Caco-2 (cell line): ENCODE measurements at regions not wholly inside any gene's neighbourhood (a gene's known extent, or its start where the extent isn't known, plus 50 kb on each side); places are given as distances from the start of the nearest gene placed in this dataset.

Source experiments
- BruUV-seq: library from RNA; stranded (reverse); fragments of 400-500 nt; replicated peaks from 2 replicates; lab custom pipeline; 2021; lab: Mats Ljungman, UMichigan
- CTCF ChIA-PET: fragments of 300-600 bp; sonication (Branson Sonifier 250); formaldehyde crosslinking; loops from one replicate; lab custom pipeline; 2022; ENCODE audit warnings: antibody characterized with exemption; lab: Charles Lee
- POLR2A ChIA-PET: fragments of 300-600 bp; sonication (Branson Sonifier 250); formaldehyde crosslinking; loops from one replicate; lab custom pipeline; 2022; ENCODE audit warnings: antibody characterized with exemption; lab: Charles Lee
- DNase-seq, 2 experiments: peaks; one replicate each; pipeline versions ENCODE4 v3.0.0 to v3.0.0-alpha.2; 2020 to 2022
- H3K27me3 ChIP-seq: replicated peaks from 2 replicates; pipeline ENCODE4 v1.6.0; 2011; ENCODE audit warnings: low read length; ENCODE audit not compliant: control insufficient read depth, insufficient read depth
- H3K36me3 ChIP-seq: 2 replicates; pipeline ENCODE4 v1.5.1; 2011; ENCODE audit warnings: low read length; ENCODE audit not compliant: control insufficient read depth, insufficient read depth
- H3K4me1 ChIP-seq: fragments of 250-450 bp; sonication (Bioruptor Pico); 2 replicates; pipeline ENCODE4 v1.5.1; 2020; ENCODE audit warnings: mild to moderate bottlenecking
- H3K4me3 ChIP-seq: 2 replicates; pipeline ENCODE4 v1.5.1; 2011; ENCODE audit warnings: low read depth, mild to moderate bottlenecking, control low read depth, low read length
- H3K9me3 ChIP-seq: fragments of 250-450 bp; sonication (Bioruptor Pico); 2 replicates; pipeline ENCODE4 v1.5.1; 2020; ENCODE audit warnings: mild to moderate bottlenecking, moderate library complexity
- H3K27ac Mint-ChIP-seq: one replicate; pipeline ENCODE4 v1.8.0; 2022; ENCODE audit warnings: mixed read lengths; ENCODE audit not compliant: unreplicated experiment
- H3K27me3 Mint-ChIP-seq: one replicate; pipeline ENCODE4 v1.8.0; 2022; ENCODE audit warnings: mixed read lengths; ENCODE audit not compliant: insufficient read depth, unreplicated experiment
- H3K36me3 Mint-ChIP-seq: one replicate; pipeline ENCODE4 v1.8.0; 2022; ENCODE audit warnings: mild to moderate bottlenecking, mixed read lengths; ENCODE audit not compliant: insufficient read depth, unreplicated experiment
- H3K4me1 Mint-ChIP-seq: one replicate; pipeline ENCODE4 v1.8.0; 2022; ENCODE audit warnings: low read depth, mixed read lengths; ENCODE audit not compliant: unreplicated experiment
- H3K4me3 Mint-ChIP-seq: one replicate; pipeline ENCODE4 v1.8.0; 2022; ENCODE audit warnings: mild to moderate bottlenecking, moderate library complexity, mixed read lengths; ENCODE audit not compliant: unreplicated experiment
- H3K9me3 Mint-ChIP-seq: one replicate; pipeline ENCODE4 v1.8.0; 2022; ENCODE audit warnings: mixed read lengths; ENCODE audit not compliant: unreplicated experiment
- intact Hi-C: fragments of 100-400 bp; cut with micrococcal nuclease; formaldehyde crosslinking; loops from one replicate; pipeline ENCODE4 v1.10.0; 2022; ENCODE audit not compliant: unreplicated experiment
- TF ChIP-seq, protein P1 (sequence below), 2 experiments: fragments of 200-600 bp in 1 of 2; IDR thresholded peaks; 1 replicate in 1 of 2; 2 replicates in 1 of 2; pipeline versions ENCODE4 v1.5.1 to v1.8.0; 2011 to 2022; ENCODE audit warnings: antibody characterized with exemption in 1 of 2, control low read depth in 1 of 2, inconsistent platforms in 1 of 2, low read depth in 1 of 2, low read length in 1 of 2, mild to moderate bottlenecking in 1 of 2, moderate library complexity in 1 of 2; ENCODE audit not compliant: insufficient read depth in 1 of 2, severe bottlenecking in 1 of 2, unreplicated experiment in 1 of 2

DNA sequence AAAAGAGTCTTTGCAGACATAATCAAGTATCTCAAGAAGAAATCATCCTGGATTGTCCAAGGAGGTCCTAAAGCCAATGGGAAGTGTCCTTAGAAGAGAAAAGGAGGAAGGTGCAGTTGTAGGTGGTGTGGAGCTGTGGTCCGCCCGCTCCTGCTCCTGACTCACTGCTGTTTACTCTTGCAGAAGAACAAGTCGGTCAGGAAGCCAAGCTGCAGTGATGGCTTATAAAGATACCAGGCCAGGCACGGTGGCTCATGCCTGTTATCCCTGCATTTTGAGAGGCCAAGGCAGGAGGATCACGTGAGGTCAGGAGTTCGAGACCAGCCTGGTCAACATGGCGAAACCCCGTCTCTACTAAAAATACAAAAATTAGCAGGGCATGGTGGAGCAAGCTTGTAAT is 66.4 kb upstream of the ATP6AP2 start:
- Histone ChIP-seq H3K27me3 (no peaks in the 10 kb centered on the region), H3K36me3 (no peaks in the 10 kb centered on the region), H3K9me3 (no peaks in the 10 kb centered on the region), H3K4me3 (no peak overlapping the region), H3K4me1 (no peaks in the 10 kb centered on the region)
- POLR2A ChIA-PET = no interaction called here
- H3K27ac Mint-ChIP-seq = no peak overlapping the region
- no peak overlapping the region for H3K4me3 Mint-ChIP-seq
- H3K27me3 Mint-ChIP-seq = no peaks in the 10 kb centered on the region
- BruUV-seq = no TSS peak
- no peaks in the 10 kb centered on the region for H3K36me3 Mint-ChIP-seq
- intact Hi-C loops = no loop called here
- TF ChIP-seq, protein P1, sequence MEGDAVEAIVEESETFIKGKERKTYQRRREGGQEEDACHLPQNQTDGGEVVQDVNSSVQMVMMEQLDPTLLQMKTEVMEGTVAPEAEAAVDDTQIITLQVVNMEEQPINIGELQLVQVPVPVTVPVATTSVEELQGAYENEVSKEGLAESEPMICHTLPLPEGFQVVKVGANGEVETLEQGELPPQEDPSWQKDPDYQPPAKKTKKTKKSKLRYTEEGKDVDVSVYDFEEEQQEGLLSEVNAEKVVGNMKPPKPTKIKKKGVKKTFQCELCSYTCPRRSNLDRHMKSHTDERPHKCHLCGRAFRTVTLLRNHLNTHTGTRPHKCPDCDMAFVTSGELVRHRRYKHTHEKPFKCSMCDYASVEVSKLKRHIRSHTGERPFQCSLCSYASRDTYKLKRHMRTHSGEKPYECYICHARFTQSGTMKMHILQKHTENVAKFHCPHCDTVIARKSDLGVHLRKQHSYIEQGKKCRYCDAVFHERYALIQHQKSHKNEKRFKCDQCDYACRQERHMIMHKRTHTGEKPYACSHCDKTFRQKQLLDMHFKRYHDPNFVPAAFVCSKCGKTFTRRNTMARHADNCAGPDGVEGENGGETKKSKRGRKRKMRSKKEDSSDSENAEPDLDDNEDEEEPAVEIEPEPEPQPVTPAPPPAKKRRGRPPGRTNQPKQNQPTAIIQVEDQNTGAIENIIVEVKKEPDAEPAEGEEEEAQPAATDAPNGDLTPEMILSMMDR (IDR thresholded peaks at IDR 0.05; ENCODE audit: insufficient read depth in 1 of 2, low read depth in 1 of 2, low read length in 1 of 2, severe bottlenecking in 1 of 2, unreplicated experiment in 1 of 2) = no peak
- CTCF ChIA-PET = no interaction called here
- DNase-seq = no peak
- no peaks in the 10 kb centered on the region for H3K4me1 Mint-ChIP-seq
- H3K9me3 Mint-ChIP-seq = no peaks in the 10 kb centered on the region

DNA sequence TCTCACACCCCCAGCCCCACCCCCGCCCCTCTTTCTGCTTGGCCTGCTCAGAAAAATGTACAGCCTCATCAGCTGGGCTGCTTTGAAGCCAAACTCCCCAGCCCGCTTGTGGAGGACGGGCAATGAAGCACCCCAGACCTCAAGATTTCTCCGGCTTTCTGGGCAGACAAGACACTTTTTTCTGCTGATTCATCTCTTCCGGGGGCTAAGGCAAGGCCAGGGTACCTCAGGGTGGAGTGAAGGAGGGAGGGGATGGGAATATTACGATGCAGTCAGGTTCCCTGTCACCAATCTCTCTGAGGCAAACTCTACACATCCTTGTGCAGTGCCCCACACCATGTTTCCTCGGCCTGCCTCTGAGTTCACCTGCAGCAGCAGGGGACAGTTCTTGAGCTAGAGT is 66.9 kb upstream of the ATP6AP2 start:
- Histone ChIP-seq H3K4me1 (no peaks in the 10 kb centered on the region), H3K4me3 (no peak overlapping the region), H3K9me3 (no peaks in the 10 kb centered on the region), H3K27me3 (no peaks in the 10 kb centered on the region), H3K36me3 (no peaks in the 10 kb centered on the region)
- no peak for DNase-seq
- intact Hi-C loops = no loop called here
- H3K27me3 Mint-ChIP-seq = no peaks in the 10 kb centered on the region
- ChIA-PET CTCF (no interaction called here), POLR2A (no interaction called here)
- H3K4me1 Mint-ChIP-seq = no peaks in the 10 kb centered on the region
- BruUV-seq = no TSS peak
- TF ChIP-seq, protein P1 (IDR thresholded peaks at IDR 0.05; ENCODE audit: insufficient read depth in 1 of 2, low read depth in 1 of 2, low read length in 1 of 2, severe bottlenecking in 1 of 2, unreplicated experiment in 1 of 2) = no peak
- H3K9me3 Mint-ChIP-seq = no peaks in the 10 kb centered on the region
- no peak overlapping the region for H3K27ac Mint-ChIP-seq
- no peaks in the 10 kb centered on the region for H3K36me3 Mint-ChIP-seq
- H3K4me3 Mint-ChIP-seq = no peak overlapping the region

DNA sequence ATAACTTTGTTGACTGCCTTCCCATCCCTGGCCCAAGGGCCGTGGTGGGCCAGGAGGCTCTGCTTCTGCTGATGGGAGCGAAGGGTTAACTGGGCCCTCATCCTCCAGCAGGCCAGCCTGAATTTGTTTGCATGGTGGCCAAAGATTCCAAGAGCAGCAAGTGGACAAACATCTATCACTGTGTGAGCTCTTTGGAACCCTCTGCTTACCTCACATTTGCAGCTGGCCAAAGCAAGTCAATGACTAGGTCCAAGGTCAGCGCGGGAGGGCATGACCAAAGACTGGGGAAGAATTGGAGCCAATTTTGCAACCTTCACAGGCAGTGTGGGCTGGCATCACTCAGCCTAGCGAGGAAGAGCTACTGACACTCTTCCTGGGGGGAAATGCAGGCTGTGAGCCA is 67.8 kb upstream of the ATP6AP2 start:
- intact Hi-C loops = no loop called here
- Mint-ChIP-seq H3K9me3 (no peaks in the 10 kb centered on the region), H3K27ac (no peak overlapping the region), H3K4me1 (no peaks in the 10 kb centered on the region), H3K36me3 (no peaks in the 10 kb centered on the region), H3K27me3 (no peaks in the 10 kb centered on the region), H3K4me3 (no peak overlapping the region)
- ChIA-PET CTCF (no interaction called here), POLR2A (no interaction called here)
- no peak overlapping the region for H3K4me3 ChIP-seq
- no peak for DNase-seq
- no TSS peak for BruUV-seq
- H3K4me1 ChIP-seq = no peaks in the 10 kb centered on the region
- H3K27me3 ChIP-seq = no peaks in the 10 kb centered on the region
- H3K9me3 ChIP-seq = no peaks in the 10 kb centered on the region
- TF ChIP-seq, protein P1 (IDR thresholded peaks at IDR 0.05; ENCODE audit: insufficient read depth in 1 of 2, low read depth in 1 of 2, low read length in 1 of 2, severe bottlenecking in 1 of 2, unreplicated experiment in 1 of 2) = no peak
- no peaks in the 10 kb centered on the region for H3K36me3 ChIP-seq
